PC-3 (cell line): ENCODE measurements at regions not wholly inside any gene's neighbourhood (a gene's known extent, or its start where the extent isn't known, plus 50 kb on each side); places are given as distances from the start of the nearest gene placed in this dataset.

Experiments
- EZH2phosphoT487 ChIP-seq: fragments of 300-600 bp; sonication (generic); IDR thresholded peaks from 2 replicates; pipeline ENCODE4 v1.6.1; 2018; ENCODE audit warnings: mild to moderate bottlenecking, antibody characterized with exemption, low read length, borderline replicate concordance
- TF ChIP-seq, protein P1 (sequence below): fragments of 300-600 bp; sonication (generic); conservative IDR thresholded peaks from 2 replicates; pipeline ENCODE4 v1.5.1; 2017; ENCODE audit warnings: antibody characterized with exemption, low read depth, mild to moderate bottlenecking, low read length

DNA sequence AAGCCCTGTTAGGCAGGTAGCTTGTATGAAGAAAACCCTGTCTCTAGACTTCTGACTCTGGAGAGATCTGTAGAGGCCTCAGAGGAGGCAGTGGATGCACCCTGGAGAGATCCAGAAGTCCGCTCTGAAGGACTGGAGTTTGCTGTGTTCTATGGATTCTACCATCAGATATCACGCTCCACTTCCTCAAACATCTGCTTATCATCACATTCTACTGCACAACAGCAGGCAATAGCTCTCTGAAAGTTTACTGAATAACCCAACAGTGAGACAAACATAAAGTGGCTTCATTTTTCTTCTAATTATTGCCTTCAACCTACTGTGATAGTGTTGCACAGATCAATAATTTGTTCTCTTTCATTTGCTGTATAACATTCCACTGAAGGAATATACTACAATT, 59.0 kb upstream of the OR9Q1 start:
- TF ChIP-seq EZH2phosphoT487, result no peak
- TF ChIP-seq, protein P1, sequence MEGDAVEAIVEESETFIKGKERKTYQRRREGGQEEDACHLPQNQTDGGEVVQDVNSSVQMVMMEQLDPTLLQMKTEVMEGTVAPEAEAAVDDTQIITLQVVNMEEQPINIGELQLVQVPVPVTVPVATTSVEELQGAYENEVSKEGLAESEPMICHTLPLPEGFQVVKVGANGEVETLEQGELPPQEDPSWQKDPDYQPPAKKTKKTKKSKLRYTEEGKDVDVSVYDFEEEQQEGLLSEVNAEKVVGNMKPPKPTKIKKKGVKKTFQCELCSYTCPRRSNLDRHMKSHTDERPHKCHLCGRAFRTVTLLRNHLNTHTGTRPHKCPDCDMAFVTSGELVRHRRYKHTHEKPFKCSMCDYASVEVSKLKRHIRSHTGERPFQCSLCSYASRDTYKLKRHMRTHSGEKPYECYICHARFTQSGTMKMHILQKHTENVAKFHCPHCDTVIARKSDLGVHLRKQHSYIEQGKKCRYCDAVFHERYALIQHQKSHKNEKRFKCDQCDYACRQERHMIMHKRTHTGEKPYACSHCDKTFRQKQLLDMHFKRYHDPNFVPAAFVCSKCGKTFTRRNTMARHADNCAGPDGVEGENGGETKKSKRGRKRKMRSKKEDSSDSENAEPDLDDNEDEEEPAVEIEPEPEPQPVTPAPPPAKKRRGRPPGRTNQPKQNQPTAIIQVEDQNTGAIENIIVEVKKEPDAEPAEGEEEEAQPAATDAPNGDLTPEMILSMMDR, result no peak
